NCI-H526 (cell line): ENCODE measurements at regions not wholly inside any gene's neighbourhood (a gene's known extent, or its start where the extent isn't known, plus 50 kb on each side); places are given as distances from the start of the nearest gene placed in this dataset.
"Not testable (repeated sequence)": the region's sequence is repeated elsewhere in the genome, so short reads cannot be mapped to it uniquely, and the experiment has no call there.

ENCODE experiments used
- DNase-seq, 2 experiments: peaks; one replicate each; lab custom pipeline; 2025; lab: John Stamatoyannopoulos, UW

DNA sequence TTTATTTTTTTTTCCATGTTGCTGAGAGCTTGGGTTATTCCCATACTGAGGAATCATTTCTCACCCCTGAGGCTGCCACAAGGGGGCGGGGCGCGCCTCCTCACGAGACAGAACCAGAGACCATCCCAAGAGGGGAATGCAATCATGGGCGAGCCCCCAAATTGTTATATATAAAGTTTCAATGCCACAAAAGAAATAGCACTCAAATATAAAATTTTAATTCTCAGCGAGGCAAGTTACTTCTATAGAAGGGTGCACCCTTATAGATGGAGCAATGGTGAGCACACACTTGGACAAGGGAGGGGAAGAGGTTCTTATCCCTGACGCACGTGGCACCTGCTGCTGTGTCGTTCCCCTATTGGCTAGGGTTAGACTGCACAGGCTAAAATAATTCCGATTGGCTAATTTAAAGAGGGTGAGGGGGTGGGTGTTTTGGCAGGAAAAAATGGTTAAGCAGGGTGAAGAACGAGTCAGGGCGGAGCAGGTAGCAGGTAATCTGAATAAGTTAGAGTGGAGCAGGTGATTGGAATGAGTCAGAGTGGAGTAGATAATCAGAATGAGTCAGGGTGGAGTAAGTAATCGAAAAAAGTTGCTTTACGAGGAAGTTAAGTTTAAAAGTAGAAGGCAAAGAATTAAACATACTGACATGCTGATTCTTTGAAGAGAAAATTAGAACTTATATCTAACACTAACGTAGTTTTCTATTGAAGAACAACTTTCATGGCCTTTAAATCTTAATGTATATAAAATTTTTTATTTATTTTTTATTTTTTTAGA, 177.5 kb downstream of the MTCL1 start:
- peak in 1 of 2 experiments; percentile 23 for DNase-seq

DNA sequence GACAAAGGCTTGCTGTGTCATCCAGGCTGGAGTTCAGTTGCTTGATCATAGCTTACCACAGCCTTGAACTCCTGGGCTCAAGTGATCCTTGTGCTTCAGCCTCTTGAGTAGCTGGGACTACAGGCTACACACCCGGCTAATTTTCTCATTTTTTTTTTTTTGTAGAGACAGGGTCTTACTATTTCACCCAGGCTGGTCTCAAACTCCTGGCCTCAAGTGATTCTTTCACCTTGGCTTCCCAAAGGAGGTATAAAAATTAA, 178.0 kb downstream of the MTCL1 start:
- no peak for DNase-seq

DNA sequence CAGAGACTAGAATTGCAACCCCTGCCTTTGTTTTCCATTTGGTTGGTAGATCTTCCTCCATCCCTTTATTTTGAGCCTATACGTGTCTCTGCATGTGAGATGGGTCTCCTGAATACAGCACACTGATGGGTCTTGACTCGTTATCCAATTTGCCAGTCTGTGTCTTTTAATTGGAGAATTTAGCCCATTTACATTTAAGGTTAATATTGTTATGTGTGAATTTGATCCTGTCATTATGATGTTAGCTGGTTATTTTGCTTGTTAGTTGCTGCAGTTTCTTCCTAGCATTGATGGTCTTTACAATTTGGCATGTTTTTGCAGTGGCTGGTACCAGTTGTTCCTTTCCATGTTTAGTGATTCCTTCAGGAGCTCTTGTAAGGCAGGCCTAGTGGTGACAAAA, 182.5 kb downstream of the MTCL1 start:
- DNase-seq = not testable (repeated sequence)

DNA sequence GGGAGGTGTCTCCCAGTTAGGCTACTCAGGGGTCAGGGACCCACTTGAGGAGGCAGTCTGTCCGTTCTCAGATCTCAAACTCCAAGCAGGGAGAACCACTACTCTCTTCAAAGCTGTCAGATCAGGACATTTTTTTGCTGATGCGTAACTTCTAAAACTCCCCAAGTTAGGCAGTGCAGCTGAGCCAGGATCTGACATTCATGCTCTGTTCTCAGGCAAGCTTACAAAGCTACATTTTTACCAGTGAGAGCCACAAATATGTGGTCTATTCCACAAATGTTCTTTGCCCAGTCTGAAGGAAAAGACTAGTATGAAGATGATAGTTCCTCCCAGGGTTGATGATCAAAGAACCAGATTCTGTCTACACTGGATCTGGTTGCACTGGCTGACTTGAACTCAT, 184.1 kb downstream of the MTCL1 start:
- no peak for DNase-seq

DNA sequence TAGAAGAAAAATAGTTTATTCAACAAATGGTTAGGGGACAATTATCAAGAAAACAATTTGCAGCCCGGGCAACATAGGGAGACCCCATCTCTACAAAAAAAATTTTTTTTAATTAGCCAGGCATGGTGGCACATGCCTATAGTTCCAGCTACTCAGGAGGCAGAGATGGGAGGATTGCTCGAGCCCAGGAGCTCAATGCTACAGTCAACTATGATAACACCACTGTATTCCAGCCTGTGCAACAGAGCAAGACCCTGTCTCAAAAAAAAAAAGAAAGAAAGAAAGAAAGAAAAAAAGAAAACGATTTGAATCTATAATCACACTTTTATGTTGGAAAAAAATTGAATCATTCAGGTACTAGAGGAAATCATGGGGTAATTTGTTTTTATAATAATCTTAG, 185.1 kb downstream of the MTCL1 start:
- not testable (repeated sequence) for DNase-seq

DNA sequence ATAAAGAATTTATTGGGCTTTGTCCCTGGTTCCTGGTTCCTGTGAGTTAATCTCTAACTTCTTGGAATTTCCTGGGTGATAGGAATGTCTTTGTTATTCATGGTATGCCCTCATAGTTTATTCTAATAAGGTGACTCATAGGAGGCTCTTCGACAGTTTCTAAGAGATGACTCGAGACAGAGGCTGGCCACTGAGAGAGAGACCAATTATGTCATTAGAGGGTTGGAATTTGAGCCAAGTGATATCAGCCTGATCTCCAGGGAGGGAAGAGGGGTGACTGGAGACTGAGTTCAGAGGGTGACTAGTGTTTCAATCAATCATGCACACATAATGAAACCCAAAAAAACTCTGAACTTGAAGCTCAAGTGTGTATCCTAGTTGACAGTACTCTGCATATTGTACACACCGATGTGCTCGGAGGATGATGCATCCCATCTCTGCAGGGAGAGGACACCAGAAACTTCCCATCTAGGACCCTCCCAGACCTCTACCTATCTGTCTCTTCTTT, 185.7 kb downstream of the MTCL1 start:
- no peak for DNase-seq

DNA sequence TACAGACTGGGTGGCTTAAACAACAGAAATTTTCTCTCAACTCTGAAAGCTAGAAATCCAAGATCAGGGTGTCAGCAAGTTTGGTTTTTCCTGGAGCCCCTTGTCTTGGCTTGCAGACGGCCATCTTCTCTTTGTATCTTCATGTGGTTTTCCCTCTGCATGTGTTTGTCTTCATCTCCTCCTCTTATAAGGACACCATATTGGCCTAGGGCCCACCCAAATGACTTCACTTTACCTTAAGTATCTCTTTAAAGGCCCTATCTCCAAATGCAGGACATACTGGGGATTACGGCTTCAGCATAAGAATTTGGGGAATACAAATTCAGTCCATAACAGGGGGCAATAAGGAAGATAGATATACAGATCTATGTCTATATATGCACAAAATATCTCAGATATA, 187.9 kb downstream of the MTCL1 start:
- no peak for DNase-seq

DNA sequence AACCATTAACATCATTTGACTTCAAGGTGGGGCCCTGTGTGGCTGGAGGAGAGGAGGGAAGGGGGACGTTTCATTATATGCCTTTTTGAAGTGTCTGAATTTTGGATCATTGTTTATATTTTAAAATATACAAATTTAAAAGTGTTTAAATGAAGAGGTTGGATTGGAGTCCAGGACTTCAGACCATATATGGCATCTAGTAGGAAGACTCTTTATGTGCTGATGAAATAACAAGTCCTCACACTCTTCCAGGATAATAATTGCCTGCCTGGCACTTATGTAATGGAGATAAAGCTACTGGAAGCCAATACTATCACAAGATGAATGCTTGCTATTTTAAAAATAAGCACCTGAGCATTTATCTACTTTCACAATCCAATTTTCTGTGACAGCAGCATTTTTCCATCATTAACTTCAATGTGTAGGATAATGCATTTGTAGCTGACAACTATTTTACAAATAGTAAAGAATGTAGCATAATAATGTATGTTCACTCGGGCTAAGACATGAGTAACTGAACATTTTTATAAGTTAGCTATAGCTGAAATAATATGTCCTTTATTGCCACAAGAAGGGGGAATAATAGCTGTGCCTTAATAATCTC, 188.4 kb downstream of the MTCL1 start:
- no peak for DNase-seq

DNA sequence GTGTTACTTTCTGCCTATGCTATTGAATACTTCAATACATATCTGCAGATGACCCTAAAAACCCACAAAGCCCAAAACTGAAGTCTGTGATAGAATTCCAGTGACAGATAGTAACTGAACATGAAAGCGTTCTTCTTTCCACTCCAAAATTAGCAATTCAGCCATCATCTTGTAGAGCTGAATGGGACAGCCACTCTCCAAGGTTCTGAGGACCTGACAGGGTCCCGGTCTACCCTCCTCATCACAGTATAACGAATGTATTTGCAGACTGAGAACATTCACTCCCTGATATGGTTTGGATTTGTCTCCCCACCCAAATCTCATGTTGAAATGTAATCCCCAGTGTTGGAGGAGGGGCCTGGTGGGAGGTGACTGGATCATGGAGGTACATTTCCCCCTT, 189.5 kb downstream of the MTCL1 start:
- no peak for DNase-seq

DNA sequence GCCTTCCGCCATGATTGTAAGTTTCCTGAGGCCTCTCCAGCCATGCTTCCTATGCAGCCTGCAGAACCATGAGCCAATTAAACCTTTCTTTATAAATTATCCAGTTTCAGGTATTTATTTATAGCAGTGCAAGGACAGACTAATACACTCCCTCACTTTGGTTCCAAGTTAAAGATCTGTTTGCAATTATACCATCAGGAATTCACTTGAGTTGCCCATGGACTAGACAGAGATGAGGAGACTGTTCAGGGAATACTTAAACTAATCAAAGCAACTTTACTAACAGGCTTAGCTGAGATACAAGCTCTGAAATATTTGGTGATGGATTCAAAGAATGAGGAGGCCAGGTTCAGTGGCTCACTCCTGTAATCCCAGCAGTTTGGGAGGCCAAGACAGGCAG, 190.0 kb downstream of the MTCL1 start:
- DNase-seq = no peak

DNA sequence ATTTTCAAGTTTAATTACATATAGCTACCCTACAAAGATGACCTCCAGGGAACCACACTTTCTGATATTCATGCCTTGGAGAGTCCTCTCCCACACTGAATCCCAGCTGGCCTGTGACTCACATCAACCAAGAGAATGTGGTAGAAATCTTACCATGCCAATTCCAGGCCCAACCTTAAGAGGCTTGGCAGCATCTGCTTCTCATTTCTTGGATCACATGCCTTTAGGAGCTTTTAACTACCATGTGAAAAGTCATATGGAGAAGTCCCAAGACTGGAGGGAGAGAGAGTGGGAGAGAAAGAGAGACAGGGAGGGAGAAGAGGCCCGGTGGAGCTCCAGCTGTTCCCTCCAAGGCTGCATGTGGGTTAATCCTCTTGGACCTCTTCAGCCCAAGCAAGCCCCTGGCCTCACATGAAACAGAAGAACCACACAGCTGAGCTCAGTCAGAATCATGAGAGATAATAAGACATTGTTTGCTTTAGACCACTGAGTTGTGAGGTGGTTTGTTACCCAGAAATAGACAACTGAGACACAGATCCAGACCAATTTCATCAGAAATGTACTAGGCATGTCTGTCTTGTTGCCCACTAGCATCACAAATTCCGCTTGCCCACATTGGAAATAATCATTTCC, 190.7 kb downstream of the MTCL1 start:
- no peak for DNase-seq

DNA sequence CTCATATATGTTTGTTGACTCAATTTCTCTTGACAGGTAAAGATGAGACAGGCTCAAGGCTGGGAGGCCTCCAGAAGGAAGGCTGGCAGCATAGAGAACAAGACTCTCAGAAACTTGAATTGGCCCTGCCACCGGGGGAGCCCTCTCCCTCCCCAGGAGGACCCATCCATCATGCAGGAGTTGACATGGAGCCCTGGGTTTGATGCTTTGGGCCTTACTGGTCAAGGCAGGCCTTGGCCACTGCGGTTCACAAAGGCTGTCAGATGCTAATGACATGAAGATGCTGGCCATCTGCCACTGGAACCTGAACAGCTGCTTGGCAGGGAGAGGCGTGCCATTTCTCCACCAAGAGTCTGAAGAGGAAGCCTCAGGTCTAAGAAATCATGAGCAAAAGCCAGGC, 193.6 kb downstream of the MTCL1 start:
- DNase-seq = no peak

DNA sequence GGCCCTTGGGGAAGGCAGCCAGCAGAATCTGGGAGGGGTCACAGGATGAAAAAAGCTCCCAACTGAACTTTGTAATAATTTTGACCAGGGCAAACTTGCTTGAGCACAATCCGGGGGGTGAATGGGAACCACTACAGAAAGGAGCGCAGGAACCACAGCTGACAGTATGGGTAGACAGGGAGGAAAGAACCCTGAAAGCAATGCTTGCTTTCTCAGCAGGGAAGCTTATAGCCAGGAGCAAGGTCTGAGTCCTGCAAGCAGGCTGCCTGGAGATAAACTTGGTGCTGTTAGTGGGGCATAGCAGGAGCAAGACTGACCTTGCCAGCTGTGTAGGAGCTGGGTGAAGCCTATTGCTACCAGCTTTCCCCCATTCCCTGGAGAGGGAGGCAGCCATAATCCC, 195.2 kb downstream of the MTCL1 start:
- DNase-seq = no peak

DNA sequence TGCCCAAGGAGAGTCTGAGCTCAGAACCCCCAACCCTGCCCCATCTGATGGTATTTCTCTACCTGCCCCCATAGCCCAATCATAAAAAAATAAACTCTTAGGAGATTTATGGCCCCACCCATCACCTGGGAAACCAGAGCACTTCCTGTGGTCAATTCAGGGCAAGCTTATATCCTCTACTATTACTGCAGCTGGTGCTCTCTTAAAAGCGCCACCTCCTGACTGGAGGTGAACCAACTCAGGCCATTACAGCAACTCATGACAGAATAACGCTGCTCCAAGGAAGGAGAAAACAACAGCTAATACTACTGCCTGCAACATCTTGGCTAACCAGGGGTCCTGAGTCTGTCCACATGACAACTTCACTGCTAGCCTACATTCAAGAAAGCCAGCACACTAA, 195.7 kb downstream of the MTCL1 start:
- no peak for DNase-seq

DNA sequence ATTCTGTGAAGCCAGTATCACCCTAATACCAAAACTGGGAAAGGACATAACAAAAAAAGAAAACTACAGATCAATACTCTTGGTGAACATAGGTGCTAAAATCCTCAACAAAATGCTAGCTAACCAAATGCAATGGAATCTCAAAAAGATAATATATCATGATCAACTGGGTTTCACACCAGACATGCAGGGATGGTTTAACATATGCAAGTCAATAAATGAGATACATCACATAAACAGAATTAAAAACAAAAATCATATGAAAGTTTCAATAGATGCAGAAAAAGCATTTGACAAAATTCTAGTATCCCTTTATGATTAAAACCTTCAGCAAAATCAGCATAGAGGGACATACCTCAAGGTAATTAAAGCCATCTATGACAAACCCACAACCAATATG, 198.2 kb upstream of the NDUFV2 start:
- no peak for DNase-seq

DNA sequence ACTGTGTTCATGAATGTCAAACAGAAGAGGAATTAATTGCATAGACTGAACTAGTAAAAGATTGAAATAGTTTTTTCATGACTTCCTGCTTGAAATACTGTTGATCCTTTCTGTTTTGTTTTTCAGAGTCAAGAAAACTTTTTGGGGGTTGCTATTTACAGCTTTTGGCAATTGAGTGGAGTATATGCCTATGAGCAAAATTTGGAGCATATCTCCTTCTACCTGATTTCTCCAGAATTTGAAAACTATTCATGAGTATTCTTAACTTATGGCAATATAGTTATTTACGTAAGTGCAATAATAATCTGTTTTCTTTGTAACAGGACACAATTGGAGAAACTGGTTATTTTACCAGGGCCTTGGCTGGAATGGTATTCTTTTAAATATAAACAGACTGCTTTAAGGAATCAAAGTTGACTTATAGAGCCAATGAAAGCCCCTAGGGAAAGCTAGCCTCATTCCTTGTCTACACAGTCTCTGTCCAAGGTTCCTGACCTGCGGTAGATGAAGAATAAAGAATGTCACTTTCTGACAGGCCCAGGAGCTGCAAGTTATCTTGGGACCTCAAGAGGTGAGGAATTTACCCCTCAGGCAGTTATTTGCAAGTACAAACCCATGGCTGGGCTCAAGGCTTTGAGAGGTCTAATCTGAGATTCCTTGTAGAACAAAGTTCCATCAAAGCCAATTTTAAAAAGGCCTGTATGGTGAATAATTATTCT, 193.5 kb upstream of the NDUFV2 start:
- DNase-seq = no peak

DNA sequence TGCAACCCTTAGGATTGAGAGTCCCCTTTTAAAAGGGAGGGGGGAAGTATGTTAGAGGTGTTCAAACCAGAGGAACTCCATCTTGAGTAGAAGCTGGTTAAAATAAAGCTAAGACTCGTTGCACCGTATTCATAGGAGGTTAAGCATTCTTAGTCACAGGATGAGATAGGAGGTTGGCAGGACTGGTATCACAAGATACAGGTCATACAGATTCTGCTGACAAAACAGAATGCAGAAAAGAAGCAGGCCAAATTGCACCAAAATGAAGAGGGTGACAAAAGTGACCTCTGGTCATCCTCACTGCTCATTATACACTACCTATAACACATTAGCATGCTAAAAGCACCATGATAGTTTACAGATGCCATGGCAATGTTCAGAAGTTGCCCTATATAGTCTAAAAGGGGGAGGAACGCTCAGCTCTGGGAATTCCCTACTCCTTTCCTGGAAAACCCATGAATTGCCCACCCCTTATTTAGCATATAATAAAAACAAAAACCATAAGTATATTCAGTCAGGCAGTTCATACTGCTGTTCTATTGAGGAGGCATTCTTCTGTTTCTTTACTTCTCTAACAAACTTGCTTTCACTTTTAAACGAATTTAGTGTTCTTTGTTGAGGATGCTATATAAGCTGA, 192.2 kb upstream of the NDUFV2 start:
- no peak for DNase-seq

DNA sequence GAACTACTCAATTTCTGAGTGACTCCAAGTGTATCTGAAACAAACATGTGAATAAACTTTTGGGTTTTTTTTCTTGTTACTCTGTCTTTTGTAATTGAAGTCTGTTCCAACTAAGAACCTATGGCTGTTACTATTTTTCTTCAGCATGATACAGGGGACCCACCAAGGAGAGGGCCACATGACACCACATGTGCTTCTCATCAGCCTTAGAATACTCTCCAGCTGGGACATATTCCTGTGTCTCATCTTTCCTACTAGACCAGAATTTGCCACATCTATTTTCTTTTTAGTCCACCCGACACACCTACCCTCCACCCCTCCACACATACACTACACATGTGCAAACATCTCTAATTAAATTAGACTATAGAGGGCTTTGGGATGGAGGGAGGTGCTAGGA, 191.7 kb upstream of the NDUFV2 start:
- DNase-seq = no peak

DNA sequence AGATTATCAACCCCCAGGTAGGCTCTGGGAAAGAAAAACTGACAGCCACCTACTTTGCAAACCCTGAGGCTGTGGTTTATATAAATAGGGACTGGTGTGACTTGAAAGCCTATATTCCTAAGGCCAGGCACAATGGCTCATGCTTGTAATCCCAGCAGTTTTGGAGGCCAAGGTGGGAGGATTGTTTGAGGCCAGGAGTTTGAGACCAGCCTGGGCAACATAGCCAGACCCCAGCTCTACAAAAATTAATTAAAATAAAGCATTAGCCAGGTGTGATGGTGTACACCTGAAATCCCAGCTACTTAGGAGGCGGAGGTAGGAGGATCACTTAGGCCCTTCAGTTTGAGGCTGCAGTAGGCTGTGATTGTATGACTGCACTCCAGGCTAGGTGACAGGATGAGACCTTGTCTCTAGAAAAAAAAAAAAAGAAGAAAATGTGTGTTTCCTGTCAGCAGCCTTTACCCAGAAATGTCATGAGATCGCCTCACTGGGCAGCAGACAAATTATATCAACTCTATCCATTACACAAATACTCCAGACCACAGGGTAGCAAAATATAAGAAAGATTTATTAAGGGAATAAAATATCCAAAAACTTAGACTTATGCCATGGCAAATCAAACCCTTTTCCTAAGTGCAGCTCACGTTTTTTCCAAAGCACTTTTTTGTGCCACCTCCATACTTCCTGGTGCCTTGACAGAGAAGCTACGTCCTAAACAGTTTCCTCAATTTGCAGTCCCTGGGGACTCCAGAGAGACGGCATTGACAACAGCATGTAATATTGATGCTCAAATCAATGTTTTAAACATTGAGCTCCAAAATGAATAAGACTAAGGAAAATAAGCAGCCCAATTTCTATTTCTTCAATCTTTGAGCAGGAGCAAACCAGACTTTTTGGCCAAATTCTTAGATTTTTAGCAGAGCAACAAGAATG, 190.8 kb upstream of the NDUFV2 start:
- no peak for DNase-seq

DNA sequence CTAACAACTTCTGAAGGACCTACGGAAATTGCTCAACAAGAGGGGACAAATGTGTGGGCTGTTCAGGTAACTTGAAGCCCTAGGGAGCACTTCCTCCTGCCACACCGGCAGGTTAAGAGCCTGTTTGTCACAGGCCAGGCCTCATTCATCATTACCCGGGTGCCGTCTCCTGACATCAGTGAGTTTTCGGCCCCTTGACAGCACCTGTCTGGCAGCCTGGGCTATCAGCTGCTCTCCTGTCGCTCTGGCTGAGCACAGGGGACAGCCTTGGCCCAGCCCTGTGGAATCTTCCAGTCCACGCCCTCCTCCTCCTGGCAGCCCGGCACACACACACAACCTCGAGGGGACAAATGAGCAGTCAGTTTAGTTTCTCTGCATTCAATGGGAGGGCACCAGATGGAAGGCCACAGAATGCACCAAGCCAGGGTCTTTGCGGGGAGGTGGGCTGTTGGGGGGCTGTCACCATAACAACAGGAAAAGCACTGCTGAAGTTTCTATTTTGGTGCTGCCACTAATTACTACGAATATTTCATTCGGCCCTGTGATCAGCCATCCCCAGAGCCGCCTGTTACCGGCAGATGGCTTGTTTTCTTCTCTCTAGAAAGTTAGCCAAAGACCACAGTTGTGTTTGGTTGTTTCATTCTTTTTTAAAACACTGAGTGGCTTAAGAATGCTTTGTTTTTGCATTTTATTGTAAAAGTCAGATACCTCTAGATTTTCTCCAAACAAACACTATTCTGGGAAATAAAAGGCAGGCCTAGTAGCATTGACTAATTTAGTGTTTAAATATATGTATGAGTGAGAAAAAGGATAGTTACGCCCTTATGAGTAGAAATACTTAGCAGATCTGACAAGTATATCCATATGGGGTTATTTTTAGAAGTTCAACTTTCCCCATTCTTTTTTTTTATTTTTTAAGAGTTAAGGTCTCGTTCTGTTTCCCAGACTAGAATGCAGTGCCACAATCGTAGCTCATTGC, 189.9 kb upstream of the NDUFV2 start:
- DNase-seq = no peak
